ENCODE measurements at regions not wholly inside any gene's neighbourhood (a gene's known extent, or its start where the extent isn't known, plus 50 kb on each side); places are given as distances from the start of the nearest gene placed in this dataset.

DNA sequence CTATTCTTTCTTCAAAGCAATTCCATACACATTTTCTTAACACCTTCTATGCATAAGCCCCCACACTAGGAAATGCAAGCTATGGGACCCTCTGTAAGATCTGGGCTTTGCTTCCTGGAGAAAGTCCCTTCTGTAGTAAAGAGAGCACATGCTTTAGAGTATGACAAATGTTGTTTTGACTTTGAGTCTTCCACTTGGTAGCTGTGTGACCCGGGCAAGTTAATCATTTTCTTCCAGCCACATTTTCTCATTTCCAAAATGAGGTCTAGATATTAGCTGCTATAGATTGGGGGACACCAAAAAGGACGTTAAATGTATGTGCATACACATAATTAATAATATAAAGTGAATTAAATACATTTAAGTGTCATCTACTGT is 334.0 kb downstream of the NFIB start:
- TF ChIP-seq, protein P1, sequence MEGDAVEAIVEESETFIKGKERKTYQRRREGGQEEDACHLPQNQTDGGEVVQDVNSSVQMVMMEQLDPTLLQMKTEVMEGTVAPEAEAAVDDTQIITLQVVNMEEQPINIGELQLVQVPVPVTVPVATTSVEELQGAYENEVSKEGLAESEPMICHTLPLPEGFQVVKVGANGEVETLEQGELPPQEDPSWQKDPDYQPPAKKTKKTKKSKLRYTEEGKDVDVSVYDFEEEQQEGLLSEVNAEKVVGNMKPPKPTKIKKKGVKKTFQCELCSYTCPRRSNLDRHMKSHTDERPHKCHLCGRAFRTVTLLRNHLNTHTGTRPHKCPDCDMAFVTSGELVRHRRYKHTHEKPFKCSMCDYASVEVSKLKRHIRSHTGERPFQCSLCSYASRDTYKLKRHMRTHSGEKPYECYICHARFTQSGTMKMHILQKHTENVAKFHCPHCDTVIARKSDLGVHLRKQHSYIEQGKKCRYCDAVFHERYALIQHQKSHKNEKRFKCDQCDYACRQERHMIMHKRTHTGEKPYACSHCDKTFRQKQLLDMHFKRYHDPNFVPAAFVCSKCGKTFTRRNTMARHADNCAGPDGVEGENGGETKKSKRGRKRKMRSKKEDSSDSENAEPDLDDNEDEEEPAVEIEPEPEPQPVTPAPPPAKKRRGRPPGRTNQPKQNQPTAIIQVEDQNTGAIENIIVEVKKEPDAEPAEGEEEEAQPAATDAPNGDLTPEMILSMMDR (conservative IDR thresholded peaks at IDR 0.05 in 1 of 2, IDR thresholded peaks at IDR 0.05 in 1 of 2; ENCODE audit: low read depth in 1 of 2, low read length in 2 of 2): no peak
- TF ChIP-seq EZH2 (IDR thresholded peaks at IDR 0.05; ENCODE audit: low read length, missing control alignments): no peak
